T-helper 17 cell (primary cell): ENCODE measurements at regions not wholly inside any gene's neighbourhood (a gene's known extent, or its start where the extent isn't known, plus 50 kb on each side); places are given as distances from the start of the nearest gene placed in this dataset.
"Not testable (repeated sequence)": the region's sequence is repeated elsewhere in the genome, so short reads cannot be mapped to it uniquely, and the experiment has no call there.

ENCODE experiments used
- ATAC-seq: fragments of 150-1000 bp; cut with Tn5 transposase; 2 replicates; pipeline ENCODE4 v1.10.0; 2021; ENCODE audit warnings: mild to moderate bottlenecking, moderate library complexity
- DNase-seq, 3 donors: peaks; one replicate each; pipeline versions ENCODE4 v3.0.0 to v3.0.0-alpha.2; 2020 to 2021
- H3K9me3 ChIP-seq: one replicate; pipeline ENCODE4 v1.7.0; 2013; ENCODE audit warnings: low read length, mild to moderate bottlenecking; ENCODE audit not compliant: control insufficient read depth, poor library complexity, severe bottlenecking
- H3K27ac Mint-ChIP-seq: one replicate; pipeline ENCODE4 v1.8.0; 2022; ENCODE audit warnings: mild to moderate bottlenecking, moderate library complexity, mixed read lengths
- H3K27me3 Mint-ChIP-seq: one replicate; pipeline ENCODE4 v1.8.0; 2022; ENCODE audit warnings: mixed read lengths
- H3K36me3 Mint-ChIP-seq: one replicate; pipeline ENCODE4 v1.8.0; 2022; ENCODE audit warnings: low read depth, mixed read lengths
- H3K4me1 Mint-ChIP-seq: one replicate; pipeline ENCODE4 v1.8.0; 2022; ENCODE audit warnings: mild to moderate bottlenecking, mixed read lengths
- H3K4me3 Mint-ChIP-seq: one replicate; pipeline ENCODE4 v1.8.0; 2022; ENCODE audit warnings: mild to moderate bottlenecking, moderate library complexity, mixed read lengths

GRCh38 chr4:72929596-72930274 lies 139.8 kb downstream of the COX18 start:
- DNase-seq, H3K27ac Mint-ChIP-seq, H3K4me1 Mint-ChIP-seq, H3K9me3 ChIP-seq, H3K4me3 Mint-ChIP-seq, ATAC-seq, H3K36me3 Mint-ChIP-seq: not testable (repeated sequence)
- peaks cover 17% of the 10 kb centered on the region for H3K27me3 Mint-ChIP-seq

GRCh38 chr4:72924814-72925213 lies 144.7 kb downstream of the COX18 start:
- no peaks in the 10 kb centered on the region for H3K9me3 ChIP-seq
- Mint-ChIP-seq H3K4me3 (no peak overlapping the region), H3K27ac (no peak overlapping the region), H3K27me3 (no peaks in the 10 kb centered on the region), H3K4me1 (no peaks in the 10 kb centered on the region), H3K36me3 (no peaks in the 10 kb centered on the region)
- ATAC-seq (no peak), DNase-seq (no peak)

- Mint-ChIP-seq H3K27me3 (peaks cover 11% of the 10 kb centered on the region), H3K27ac (no peak overlapping the region), H3K4me3 (no peak overlapping the region), H3K4me1 (no peaks in the 10 kb centered on the region), H3K36me3 (no peaks in the 10 kb centered on the region)
- no peaks in the 10 kb centered on the region for H3K9me3 ChIP-seq
- ATAC-seq = no peak
- DNase-seq = no peak
Measured at GRCh38 chr4:72919937-72920336, 149.6 kb downstream of the COX18 start.

GRCh38 chr4:72919464-72919863 lies 150.1 kb downstream of the COX18 start:
- Mint-ChIP-seq H3K4me3 (no peak overlapping the region), H3K27me3 (peaks cover 11% of the 10 kb centered on the region), H3K36me3 (no peaks in the 10 kb centered on the region), H3K4me1 (no peaks in the 10 kb centered on the region), H3K27ac (no peak overlapping the region)
- no peaks in the 10 kb centered on the region for H3K9me3 ChIP-seq
- ATAC-seq (no peak), DNase-seq (no peak)

- Mint-ChIP-seq H3K4me3 (no peak overlapping the region), H3K27ac (no peak overlapping the region), H3K4me1 (no peaks in the 10 kb centered on the region), H3K36me3 (no peaks in the 10 kb centered on the region), H3K27me3 (peaks cover 13% of the 10 kb centered on the region)
- H3K9me3 ChIP-seq = no peaks in the 10 kb centered on the region
- ATAC-seq (no peak), DNase-seq (no peak)
Measured at GRCh38 chr4:72918362-72918761, 151.2 kb downstream of the COX18 start.

GRCh38 chr4:72911316-72911715 lies 158.2 kb downstream of the COX18 start:
- Mint-ChIP-seq H3K36me3 (no peaks in the 10 kb centered on the region), H3K4me3 (no peak overlapping the region), H3K27me3 (peaks cover 16% of the 10 kb centered on the region), H3K4me1 (no peaks in the 10 kb centered on the region), H3K27ac (no peak overlapping the region)
- no peak for ATAC-seq
- no peaks in the 10 kb centered on the region for H3K9me3 ChIP-seq
- no peak for DNase-seq

GRCh38 chr4:72909461-72909860 lies 160.1 kb downstream of the COX18 start:
- ATAC-seq = no peak
- Mint-ChIP-seq H3K4me1 (no peaks in the 10 kb centered on the region), H3K4me3 (no peak overlapping the region), H3K36me3 (no peaks in the 10 kb centered on the region), H3K27me3 (peaks cover 11% of the 10 kb centered on the region), H3K27ac (no peak overlapping the region)
- no peak for DNase-seq
- no peaks in the 10 kb centered on the region for H3K9me3 ChIP-seq

- DNase-seq (no peak), ATAC-seq (no peak)
- no peaks in the 10 kb centered on the region for H3K9me3 ChIP-seq
- H3K27me3 Mint-ChIP-seq = no peaks in the 10 kb centered on the region
- H3K27ac Mint-ChIP-seq = no peak overlapping the region
- H3K36me3 Mint-ChIP-seq = no peaks in the 10 kb centered on the region
- no peak overlapping the region for H3K4me3 Mint-ChIP-seq
- no peaks in the 10 kb centered on the region for H3K4me1 Mint-ChIP-seq
Measured at GRCh38 chr4:72902354-72902753, 167.2 kb downstream of the COX18 start.

GRCh38 chr4:72901553-72901952 lies 168.0 kb downstream of the COX18 start:
- ATAC-seq = no peak
- Mint-ChIP-seq H3K36me3 (no peaks in the 10 kb centered on the region), H3K4me3 (no peak overlapping the region), H3K27me3 (no peaks in the 10 kb centered on the region), H3K4me1 (no peaks in the 10 kb centered on the region), H3K27ac (no peak overlapping the region)
- no peaks in the 10 kb centered on the region for H3K9me3 ChIP-seq
- DNase-seq = no peak

GRCh38 chr4:72900952-72901351 lies 168.6 kb downstream of the COX18 start:
- Mint-ChIP-seq H3K4me1 (no peaks in the 10 kb centered on the region), H3K36me3 (no peaks in the 10 kb centered on the region), H3K27ac (no peak overlapping the region), H3K4me3 (no peak overlapping the region), H3K27me3 (peaks cover under 1% of the 10 kb centered on the region)
- no peaks in the 10 kb centered on the region for H3K9me3 ChIP-seq
- no peak for DNase-seq
- ATAC-seq = no peak

GRCh38 chr4:72899621-72900020 lies 169.9 kb downstream of the COX18 start:
- no peak for ATAC-seq
- Mint-ChIP-seq H3K36me3 (no peaks in the 10 kb centered on the region), H3K27me3 (peaks cover 7% of the 10 kb centered on the region), H3K4me3 (no peak overlapping the region), H3K27ac (no peak overlapping the region), H3K4me1 (no peaks in the 10 kb centered on the region)
- DNase-seq = no peak
- no peaks in the 10 kb centered on the region for H3K9me3 ChIP-seq

GRCh38 chr4:72899214-72899613 lies 170.3 kb downstream of the COX18 start:
- Mint-ChIP-seq H3K4me1 (no peaks in the 10 kb centered on the region), H3K4me3 (no peak overlapping the region), H3K36me3 (no peaks in the 10 kb centered on the region), H3K27ac (no peak overlapping the region), H3K27me3 (peaks cover 9% of the 10 kb centered on the region)
- no peaks in the 10 kb centered on the region for H3K9me3 ChIP-seq
- no peak for DNase-seq
- no peak for ATAC-seq

GRCh38 chr4:72896515-72896914 lies 173.0 kb downstream of the COX18 start:
- H3K27me3 Mint-ChIP-seq = peaks cover 28% of the 10 kb centered on the region
- H3K9me3 ChIP-seq = no peaks in the 10 kb centered on the region
- no peaks in the 10 kb centered on the region for H3K4me1 Mint-ChIP-seq
- no peaks in the 10 kb centered on the region for H3K36me3 Mint-ChIP-seq
- DNase-seq = no peak
- no peak overlapping the region for H3K27ac Mint-ChIP-seq
- H3K4me3 Mint-ChIP-seq = no peak overlapping the region
- ATAC-seq = no peak

GRCh38 chr4:72895408-72895807 lies 174.1 kb downstream of the COX18 start:
- no peak overlapping the region for H3K27ac Mint-ChIP-seq
- no peak overlapping the region for H3K4me3 Mint-ChIP-seq
- H3K27me3 Mint-ChIP-seq = peaks cover 32% of the 10 kb centered on the region
- H3K4me1 Mint-ChIP-seq = no peaks in the 10 kb centered on the region
- ATAC-seq = no peak
- no peaks in the 10 kb centered on the region for H3K36me3 Mint-ChIP-seq
- no peaks in the 10 kb centered on the region for H3K9me3 ChIP-seq
- DNase-seq = no peak
